ENCODE measurements at regions not wholly inside any gene's neighbourhood (a gene's known extent, or its start where the extent isn't known, plus 50 kb on each side); places are given as distances from the start of the nearest gene placed in this dataset.
"Not testable (repeated sequence)": the region's sequence is repeated elsewhere in the genome, so short reads cannot be mapped to it uniquely, and the experiment has no call there.

GRCh38 chr15:96838081-96838480 is 507.6 kb downstream of the NR2F2 start:
- DNase-seq = peak; percentile 1

- DNase-seq = peak; percentile 65
These were observed 518.9 kb downstream of the NR2F2 start for GRCh38 chr15:96849271-96849900.

GRCh38 chr15:96851613-96852012 is 521.1 kb downstream of the NR2F2 start:
- DNase-seq = peak; percentile 70

- DNase-seq = no peak
These were observed 528.2 kb downstream of the NR2F2 start for GRCh38 chr15:96858694-96859093.

- DNase-seq = no peak
These were observed 530.2 kb downstream of the NR2F2 start for GRCh38 chr15:96860741-96861140.

- DNase-seq = no peak
These were observed 537.5 kb downstream of the NR2F2 start for GRCh38 chr15:96867992-96868391.

GRCh38 chr15:96869122-96869521 is 538.6 kb downstream of the NR2F2 start:
- no peak for DNase-seq

GRCh38 chr15:96869790-96870189 is 539.3 kb downstream of the NR2F2 start:
- DNase-seq = no peak

GRCh38 chr15:96870580-96870979 is 540.1 kb downstream of the NR2F2 start:
- DNase-seq = no peak

GRCh38 chr15:96877442-96877841 is 546.9 kb downstream of the NR2F2 start:
- DNase-seq = not testable (repeated sequence)

- DNase-seq = no peak
These were observed 547.6 kb downstream of the NR2F2 start for GRCh38 chr15:96878129-96878528.

GRCh38 chr15:96882121-96882772 is 551.7 kb downstream of the NR2F2 start:
- no peak for DNase-seq

GRCh38 chr15:96887730-96888129 is 557.2 kb downstream of the NR2F2 start:
- peak; percentile 92 for DNase-seq

GRCh38 chr15:96888764-96889163 is 558.3 kb downstream of the NR2F2 start:
- DNase-seq = no peak

- DNase-seq = no peak
These were observed 559.4 kb downstream of the NR2F2 start for GRCh38 chr15:96889734-96890480.

GRCh38 chr15:96891046-96891445 is 560.5 kb downstream of the NR2F2 start:
- no peak for DNase-seq

GRCh38 chr15:96893159-96893906 is 562.8 kb downstream of the NR2F2 start:
- peak; percentile 61 for DNase-seq

- DNase-seq = no peak
These were observed 564.2 kb downstream of the NR2F2 start for GRCh38 chr15:96894659-96895058.

GRCh38 chr15:96896766-96897165 is 566.3 kb downstream of the NR2F2 start:
- DNase-seq = peak; percentile 80

GRCh38 chr15:96914081-96914480 is 583.6 kb downstream of the NR2F2 start:
- no peak for DNase-seq

GRCh38 chr15:96916750-96917149 is 586.2 kb downstream of the NR2F2 start:
- DNase-seq = no peak

- DNase-seq = no peak
These were observed 594.1 kb downstream of the NR2F2 start for GRCh38 chr15:96924570-96924969.

Measured in MV-4-11 (cell line).